H1 (cell line): ENCODE measurements at regions not wholly inside any gene's neighbourhood (a gene's known extent, or its start where the extent isn't known, plus 50 kb on each side); places are given as distances from the start of the nearest gene placed in this dataset.

Experiments used
- ASH2L ChIP-seq: fragments of 200-600, 300-600 bp; sonication (generic); IDR thresholded peaks from one replicate; pipeline ENCODE4 v1.7.1; 2017; ENCODE audit warnings: low read length
- HDAC6 ChIP-seq: IDR thresholded peaks from one replicate; pipeline ENCODE4 v1.7.1; 2012; ENCODE audit warnings: low read depth, mild to moderate bottlenecking, inconsistent platforms, low read length, moderate library complexity
- KDM4A ChIP-seq: IDR thresholded peaks from one replicate; pipeline ENCODE4 v1.7.1; 2012; ENCODE audit warnings: low read depth, mild to moderate bottlenecking, moderate library complexity, low read length, inconsistent platforms; ENCODE audit not compliant: severe bottlenecking
- TBP ChIP-seq: IDR thresholded peaks from 2 replicates; pipeline ENCODE4 v1.6.1; 2011; ENCODE audit warnings: low read depth, low read length, improper control_type of control experiment
- TF ChIP-seq, protein P1 (sequence below): IDR thresholded peaks from 2 replicates; pipeline ENCODE4 v1.6.1; 2012; ENCODE audit warnings: low read length, inconsistent platforms

DNA sequence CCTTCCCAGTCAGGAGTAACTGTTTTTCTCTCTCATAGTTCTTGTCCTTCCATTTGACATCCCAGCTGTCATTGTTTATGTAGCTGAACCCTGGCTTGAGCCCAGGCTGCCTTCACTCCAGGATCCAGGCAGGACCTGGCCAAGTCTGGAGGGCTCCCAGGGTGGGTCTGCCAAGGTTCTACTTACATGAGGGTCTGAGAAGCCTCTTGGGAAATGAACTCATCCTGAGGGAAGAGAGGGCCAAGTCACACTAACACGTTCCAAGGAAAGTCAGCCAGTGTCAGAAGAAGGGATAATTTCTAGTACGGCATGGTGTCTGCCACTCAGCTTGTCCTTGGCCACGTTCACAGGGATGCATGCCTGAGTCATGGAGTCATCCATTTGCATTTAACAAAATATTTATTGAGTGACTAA is 54.8 kb upstream of the SRD5A3 start (continued):
- TF ChIP-seq ASH2L (no peak), TBP (no peak), HDAC6 (no peak), KDM4A (no peak)
- TF ChIP-seq, protein P1, sequence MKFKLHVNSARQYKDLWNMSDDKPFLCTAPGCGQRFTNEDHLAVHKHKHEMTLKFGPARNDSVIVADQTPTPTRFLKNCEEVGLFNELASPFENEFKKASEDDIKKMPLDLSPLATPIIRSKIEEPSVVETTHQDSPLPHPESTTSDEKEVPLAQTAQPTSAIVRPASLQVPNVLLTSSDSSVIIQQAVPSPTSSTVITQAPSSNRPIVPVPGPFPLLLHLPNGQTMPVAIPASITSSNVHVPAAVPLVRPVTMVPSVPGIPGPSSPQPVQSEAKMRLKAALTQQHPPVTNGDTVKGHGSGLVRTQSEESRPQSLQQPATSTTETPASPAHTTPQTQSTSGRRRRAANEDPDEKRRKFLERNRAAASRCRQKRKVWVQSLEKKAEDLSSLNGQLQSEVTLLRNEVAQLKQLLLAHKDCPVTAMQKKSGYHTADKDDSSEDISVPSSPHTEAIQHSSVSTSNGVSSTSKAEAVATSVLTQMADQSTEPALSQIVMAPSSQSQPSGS = no peak
- TF ChIP-seq, all 59 proteins: peak for 0
